ENCODE measurements at regions not wholly inside any gene's neighbourhood (a gene's known extent, or its start where the extent isn't known, plus 50 kb on each side); places are given as distances from the start of the nearest gene placed in this dataset.

DNA sequence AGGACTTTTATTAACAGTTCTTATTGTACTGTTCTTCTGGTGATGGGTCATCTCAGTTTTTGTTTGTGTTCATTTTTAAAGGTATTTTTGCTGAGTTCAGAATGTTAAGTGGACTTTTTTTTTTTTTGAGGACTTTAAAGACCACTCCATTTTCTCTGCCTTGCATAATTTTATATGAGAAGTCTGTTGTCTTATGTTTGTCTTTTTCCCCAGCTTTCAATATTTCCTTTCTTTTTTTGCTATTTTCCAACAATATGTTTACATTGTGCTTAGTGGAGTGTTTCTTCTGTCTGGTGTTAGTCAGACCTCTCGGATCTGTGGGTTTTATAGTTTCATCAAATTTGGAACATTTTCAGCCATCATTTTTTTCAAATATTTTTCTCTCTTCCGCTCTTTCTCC, 290.0 kb upstream of the TNRC6C start:
- no peak for DNase-seq

DNA sequence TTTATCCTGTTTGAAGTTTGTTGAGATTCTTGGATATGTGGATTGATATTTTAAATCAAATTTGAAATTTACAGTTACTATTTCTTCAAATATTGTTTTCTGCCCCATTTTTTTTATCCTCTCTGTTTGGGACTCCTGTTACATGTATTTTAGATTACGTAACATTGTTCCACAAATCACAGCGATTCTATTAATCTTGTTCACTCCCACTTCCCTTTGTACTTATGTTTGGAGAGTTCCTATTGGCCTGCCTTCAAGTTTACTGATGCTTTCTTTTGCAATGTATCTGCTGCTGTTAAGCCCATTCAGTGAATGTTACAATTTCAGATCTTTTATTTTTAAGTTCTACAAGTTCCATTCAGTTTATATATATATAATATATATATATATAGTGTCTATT, 288.3 kb upstream of the TNRC6C start:
- no peak for DNase-seq

GRCh38 chr17:77674358-77674757, 284.1 kb upstream of the TNRC6C start:
- DNase-seq, result no peak

DNA sequence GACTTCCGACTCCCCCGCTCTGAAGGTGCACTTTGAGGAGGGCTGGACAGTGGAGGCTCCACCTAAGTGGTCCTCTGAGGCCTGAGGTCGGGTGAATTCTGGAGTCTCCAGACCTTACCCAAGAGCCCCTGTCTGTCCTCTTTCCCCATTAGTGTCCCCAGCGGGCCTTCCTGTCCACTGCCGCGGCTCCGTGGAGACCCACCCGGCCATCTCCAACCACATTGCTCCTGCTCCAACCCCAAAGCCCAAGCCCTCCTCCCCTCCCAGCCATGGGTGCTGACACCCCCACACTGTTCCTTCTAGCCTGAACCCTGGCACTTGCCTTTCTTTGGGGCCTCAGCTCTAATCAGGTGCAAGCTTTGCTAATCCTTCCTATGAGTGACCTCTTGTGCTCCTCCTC, 283.1 kb upstream of the TNRC6C start:
- no peak for DNase-seq

- DNase-seq, result no peak
These were observed 282.7 kb upstream of the TNRC6C start for GRCh38 chr17:77675816-77676215.

DNA sequence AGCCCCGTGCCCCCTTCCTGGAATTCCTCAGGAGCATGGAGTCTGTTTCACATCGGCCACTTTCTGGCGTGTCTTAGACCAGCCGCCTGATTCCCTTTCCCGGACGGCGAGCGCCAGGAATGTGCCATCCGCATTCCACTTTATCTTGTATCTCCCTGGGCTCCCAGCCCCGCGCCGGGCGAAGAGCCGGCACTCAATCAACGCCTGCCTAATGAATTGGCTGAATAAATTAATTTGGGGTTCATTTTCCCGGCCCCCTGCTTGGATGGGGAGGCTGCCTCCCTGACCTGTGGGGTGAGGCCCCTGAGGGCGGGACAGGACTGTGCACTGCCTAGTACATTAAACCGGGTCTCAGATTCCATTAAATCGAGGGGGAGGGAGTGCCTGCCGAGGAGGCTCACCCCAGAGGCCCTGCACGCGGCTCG, 282.3 kb upstream of the TNRC6C start:
- DNase-seq, result no peak

GRCh38 chr17:77677211-77677610, 281.3 kb upstream of the TNRC6C start:
- DNase-seq, result no peak

GRCh38 chr17:77677630-77678029, 280.9 kb upstream of the TNRC6C start:
- DNase-seq, result no peak

DNA sequence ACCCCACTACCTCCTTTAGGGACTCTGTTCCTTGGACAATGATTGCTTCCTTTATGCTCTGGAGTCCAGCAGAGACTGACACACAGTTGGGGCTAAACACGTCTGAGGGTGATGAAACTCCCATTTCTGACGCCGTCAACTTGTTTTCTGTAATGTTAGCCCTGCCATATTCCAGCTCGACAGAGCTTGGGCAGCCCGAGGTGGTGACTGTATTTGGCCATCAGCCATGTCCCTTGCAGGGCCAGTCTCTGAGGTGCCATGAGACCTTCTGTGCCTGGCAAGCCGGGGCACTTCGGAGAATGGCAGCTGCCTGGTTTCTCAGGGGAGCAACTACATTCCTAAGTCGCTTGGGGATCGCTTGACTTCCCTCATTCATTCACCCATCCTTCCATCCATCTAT, 278.9 kb upstream of the TNRC6C start:
- DNase-seq, result no peak

DNA sequence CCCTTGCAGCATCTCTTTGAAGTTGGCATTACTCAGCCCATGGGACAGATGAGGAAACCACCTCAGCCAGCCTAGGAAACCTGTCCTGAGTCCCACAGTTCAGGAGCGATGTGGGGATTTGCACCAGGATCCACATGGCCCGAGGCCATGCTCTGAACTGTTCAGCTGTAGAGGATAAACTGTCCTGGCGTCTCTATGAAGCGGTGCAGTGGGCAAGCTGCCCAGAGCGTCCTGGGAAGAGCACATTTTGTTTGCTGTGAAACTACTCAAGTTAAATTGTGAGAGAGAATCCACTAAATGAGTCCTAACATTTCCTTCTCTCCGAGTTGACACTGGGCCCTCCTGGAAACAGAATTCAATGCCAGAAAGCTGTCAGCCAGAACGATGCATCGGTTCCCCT, 276.6 kb upstream of the TNRC6C start:
- DNase-seq, result no peak

- DNase-seq, result peak; percentile 41
These were observed 273.4 kb upstream of the TNRC6C start for GRCh38 chr17:77684803-77685798.

GRCh38 chr17:77685881-77686486, 272.5 kb upstream of the TNRC6C start:
- no peak for DNase-seq

GRCh38 chr17:77686903-77687302, 271.6 kb upstream of the TNRC6C start:
- no peak for DNase-seq

DNA sequence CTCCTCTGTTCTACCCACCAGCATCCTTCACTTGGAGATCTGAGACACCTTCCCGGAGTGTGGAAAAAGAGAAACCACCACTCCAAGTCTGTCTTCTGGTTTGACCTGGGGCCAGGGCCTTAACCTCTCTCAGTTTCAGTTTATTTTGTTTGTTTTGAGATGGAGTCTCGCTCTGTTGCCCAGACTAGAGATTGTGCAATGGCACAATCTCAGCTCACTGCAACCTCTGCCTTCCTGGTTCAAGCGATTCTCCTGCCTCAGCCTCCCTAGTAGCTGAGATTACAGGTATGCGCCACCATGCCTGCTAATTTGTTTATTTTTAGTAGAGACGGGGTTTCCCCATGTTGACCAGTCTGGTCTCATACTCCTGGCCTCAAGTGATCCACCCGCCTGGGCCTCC, 271.1 kb upstream of the TNRC6C start:
- no peak for DNase-seq

DNA sequence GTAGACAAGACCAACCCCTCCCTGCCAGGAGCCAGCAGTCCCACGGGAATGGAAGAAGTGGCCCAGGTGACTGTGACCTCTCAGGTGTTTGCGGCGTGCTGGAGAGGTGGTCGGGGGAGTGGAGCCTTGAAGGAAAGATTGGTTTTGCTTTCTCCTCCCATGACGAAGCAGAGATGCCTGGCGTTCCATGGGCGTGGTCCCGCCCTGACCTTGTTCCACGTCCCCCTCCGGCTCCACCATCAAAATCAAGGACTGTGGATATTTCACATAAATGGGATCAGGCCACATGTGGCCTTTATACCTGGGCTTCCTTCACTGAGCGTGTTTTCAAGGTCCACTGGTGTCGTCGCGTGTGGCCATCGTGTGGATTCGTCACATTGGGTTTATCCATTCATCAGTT, 270.6 kb upstream of the TNRC6C start:
- no peak for DNase-seq

- DNase-seq, result no peak
These were observed 270.1 kb upstream of the TNRC6C start for GRCh38 chr17:77688369-77688768.

GRCh38 chr17:77690271-77691161, 268.0 kb upstream of the TNRC6C start:
- peak; percentile 64 for DNase-seq

DNA sequence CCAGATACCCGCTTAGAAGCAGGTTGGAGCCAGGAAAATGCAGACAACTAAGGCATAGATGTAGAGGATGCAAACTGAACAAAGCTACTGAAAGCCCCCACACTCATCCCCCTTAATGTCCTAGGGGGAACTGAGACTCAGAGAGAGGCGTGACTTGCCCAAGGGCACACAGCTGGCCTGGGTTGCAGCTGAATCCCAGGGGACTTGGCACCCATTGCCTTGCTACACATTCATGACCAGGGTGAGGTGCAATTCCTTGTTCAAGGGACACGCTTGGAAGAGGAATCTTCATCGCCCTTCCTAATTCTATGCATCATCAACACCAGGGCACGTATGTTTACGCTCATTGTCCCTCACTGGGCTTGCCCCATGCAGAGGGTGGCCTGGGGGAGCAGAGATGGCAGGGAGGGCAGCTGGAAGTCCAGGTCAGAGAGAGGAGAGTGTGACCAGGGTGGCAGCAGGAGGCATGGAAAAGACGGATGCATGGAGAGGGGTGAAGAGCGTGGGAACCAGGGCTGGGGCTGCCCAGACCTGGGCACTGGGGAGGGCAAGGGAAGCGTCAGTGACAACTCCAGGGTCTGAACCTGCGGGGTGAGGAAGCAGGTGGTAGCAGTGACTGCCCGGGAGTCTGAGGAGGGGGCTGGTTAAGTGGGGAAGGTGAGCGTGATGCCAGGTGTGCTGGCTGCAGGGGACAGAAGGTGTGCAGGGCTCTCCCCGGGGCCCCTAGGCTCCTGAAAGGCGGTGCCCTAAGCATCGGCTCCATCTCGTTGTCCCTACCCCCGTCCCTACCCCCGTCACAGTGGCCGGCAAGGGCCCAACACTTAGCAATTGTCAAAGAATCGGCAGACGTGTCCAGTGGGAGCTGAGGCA, 267.1 kb upstream of the TNRC6C start:
- no peak for DNase-seq

- no peak for DNase-seq
These were observed 265.8 kb upstream of the TNRC6C start for GRCh38 chr17:77692571-77693161.

DNA sequence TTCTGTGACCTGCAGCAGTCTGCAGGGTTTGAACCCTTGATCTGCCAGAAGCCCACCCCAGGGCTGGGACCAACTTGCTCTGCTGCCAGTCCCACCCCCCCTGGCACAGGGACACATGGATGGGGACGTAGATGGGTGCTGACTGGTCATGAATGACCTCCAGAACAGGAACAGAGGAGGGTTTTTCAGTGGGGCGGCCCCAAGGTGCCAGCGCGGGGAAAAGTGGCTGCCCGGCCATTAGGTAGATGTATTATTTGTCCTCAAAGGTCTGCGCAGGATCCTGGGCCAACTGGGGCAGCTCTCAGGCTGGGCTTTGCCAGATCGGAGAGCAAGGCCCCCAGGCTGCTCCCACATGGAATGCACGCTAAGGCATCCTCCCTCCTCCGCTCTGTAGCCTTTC, 265.2 kb upstream of the TNRC6C start:
- DNase-seq, result no peak

GRCh38 chr17:77693776-77694175, 264.7 kb upstream of the TNRC6C start:
- peak; percentile 39 for DNase-seq
